ENCODE measurements at regions not wholly inside any gene's neighbourhood (a gene's known extent, or its start where the extent isn't known, plus 50 kb on each side); places are given as distances from the start of the nearest gene placed in this dataset.

DNA sequence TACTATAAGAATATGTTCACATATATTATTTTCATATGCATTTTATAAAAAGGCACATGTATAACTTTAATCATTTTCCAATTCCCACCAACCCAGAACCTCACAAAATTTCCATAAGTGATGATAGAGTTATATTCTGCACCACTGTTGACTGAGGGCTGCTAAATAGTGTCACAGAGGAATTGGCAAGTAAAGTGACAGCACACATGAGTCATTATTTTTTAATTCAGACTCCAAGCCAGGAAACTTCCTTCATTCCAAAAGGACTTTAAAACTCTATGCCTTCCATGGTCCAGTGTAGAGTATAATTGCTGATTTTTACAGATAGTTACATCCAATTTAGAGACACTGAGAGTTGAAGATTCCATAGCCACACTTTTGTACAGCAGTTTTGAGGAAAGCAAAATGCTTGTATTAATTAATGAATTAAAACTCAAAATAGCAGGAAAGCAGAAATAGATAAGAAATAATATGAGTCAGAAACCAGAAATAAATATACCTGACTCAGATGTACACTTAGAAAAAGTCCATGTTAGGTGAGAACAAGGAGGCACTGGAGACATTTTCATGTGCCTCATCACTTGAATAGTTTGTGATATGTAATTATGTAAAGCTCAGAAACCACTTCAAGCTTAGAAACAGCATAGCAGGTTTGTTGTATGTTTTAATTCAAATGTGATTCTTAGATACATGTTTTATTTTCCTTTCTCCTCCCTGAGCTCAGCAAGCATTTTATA, 425.2 kb upstream of the OPRM1 start:
- TF ChIP-seq, protein P1, sequence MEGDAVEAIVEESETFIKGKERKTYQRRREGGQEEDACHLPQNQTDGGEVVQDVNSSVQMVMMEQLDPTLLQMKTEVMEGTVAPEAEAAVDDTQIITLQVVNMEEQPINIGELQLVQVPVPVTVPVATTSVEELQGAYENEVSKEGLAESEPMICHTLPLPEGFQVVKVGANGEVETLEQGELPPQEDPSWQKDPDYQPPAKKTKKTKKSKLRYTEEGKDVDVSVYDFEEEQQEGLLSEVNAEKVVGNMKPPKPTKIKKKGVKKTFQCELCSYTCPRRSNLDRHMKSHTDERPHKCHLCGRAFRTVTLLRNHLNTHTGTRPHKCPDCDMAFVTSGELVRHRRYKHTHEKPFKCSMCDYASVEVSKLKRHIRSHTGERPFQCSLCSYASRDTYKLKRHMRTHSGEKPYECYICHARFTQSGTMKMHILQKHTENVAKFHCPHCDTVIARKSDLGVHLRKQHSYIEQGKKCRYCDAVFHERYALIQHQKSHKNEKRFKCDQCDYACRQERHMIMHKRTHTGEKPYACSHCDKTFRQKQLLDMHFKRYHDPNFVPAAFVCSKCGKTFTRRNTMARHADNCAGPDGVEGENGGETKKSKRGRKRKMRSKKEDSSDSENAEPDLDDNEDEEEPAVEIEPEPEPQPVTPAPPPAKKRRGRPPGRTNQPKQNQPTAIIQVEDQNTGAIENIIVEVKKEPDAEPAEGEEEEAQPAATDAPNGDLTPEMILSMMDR (optimal IDR thresholded peaks at IDR 0.05 in 1 of 3, IDR thresholded peaks at IDR 0.05 in 1 of 3, conservative IDR thresholded peaks at IDR 0.05 in 1 of 3; ENCODE audit: extremely low read depth in 1 of 3, insufficient read depth in 2 of 3, low read length in 3 of 3) = no peak
- no peak for TF ChIP-seq EZH2 (IDR thresholded peaks at IDR 0.05; ENCODE audit: low read length)

Data from keratinocyte (primary cell).